IPS-15b (cell line): ENCODE measurements at regions not wholly inside any gene's neighbourhood (a gene's known extent, or its start where the extent isn't known, plus 50 kb on each side); places are given as distances from the start of the nearest gene placed in this dataset.

Experiments used
- H3K27me3 ChIP-seq: one replicate; pipeline ENCODE4 v1.6.1; 2013; ENCODE audit warnings: low read length; ENCODE audit not compliant: control insufficient read depth, insufficient read depth
- H3K36me3 ChIP-seq: one replicate; pipeline ENCODE4 v1.6.1; 2013; ENCODE audit warnings: low read length; ENCODE audit not compliant: control insufficient read depth, insufficient read depth
- H3K4me1 ChIP-seq: one replicate; pipeline ENCODE4 v1.6.1; 2013; ENCODE audit warnings: mild to moderate bottlenecking, low read length; ENCODE audit not compliant: control insufficient read depth, insufficient read depth
- H3K4me3 ChIP-seq: one replicate; pipeline ENCODE4 v1.5.1; 2013; ENCODE audit warnings: low read depth, low read length
- H3K9ac ChIP-seq: one replicate; pipeline ENCODE4 v1.6.1; 2013; ENCODE audit warnings: low read depth, mild to moderate bottlenecking, low read length
- H3K9me3 ChIP-seq: one replicate; pipeline ENCODE4 v1.6.1; 2013; ENCODE audit warnings: mild to moderate bottlenecking, low read length; ENCODE audit not compliant: control insufficient read depth, insufficient read depth

- H3K4me3 ChIP-seq = no peak overlapping the region
- H3K9me3 ChIP-seq = no peaks in the 10 kb centered on the region
- no peaks in the 10 kb centered on the region for H3K36me3 ChIP-seq
- no peaks in the 10 kb centered on the region for H3K27me3 ChIP-seq
- no peaks in the 10 kb centered on the region for H3K4me1 ChIP-seq
- no peak overlapping the region for H3K9ac ChIP-seq
Observed at GRCh38 chr13:86831084-86831483, 840.1 kb upstream of the SLITRK5 start.

GRCh38 chr13:86838411-86839120 is 832.6 kb upstream of the SLITRK5 start:
- Histone ChIP-seq H3K36me3 (no peaks in the 10 kb centered on the region), H3K9ac (no peak overlapping the region), H3K4me3 (no peak overlapping the region), H3K9me3 (no peaks in the 10 kb centered on the region), H3K27me3 (no peaks in the 10 kb centered on the region), H3K4me1 (no peaks in the 10 kb centered on the region)

- Histone ChIP-seq H3K4me3 (no peak overlapping the region), H3K27me3 (no peaks in the 10 kb centered on the region), H3K9me3 (no peaks in the 10 kb centered on the region), H3K9ac (no peak overlapping the region), H3K36me3 (no peaks in the 10 kb centered on the region), H3K4me1 (no peaks in the 10 kb centered on the region)
Observed at GRCh38 chr13:86839221-86839620, 832.0 kb upstream of the SLITRK5 start.

GRCh38 chr13:86840250-86841191 is 830.6 kb upstream of the SLITRK5 start:
- Histone ChIP-seq H3K36me3 (no peaks in the 10 kb centered on the region), H3K9me3 (no peaks in the 10 kb centered on the region), H3K4me3 (no peak overlapping the region), H3K27me3 (no peaks in the 10 kb centered on the region), H3K9ac (no peak overlapping the region), H3K4me1 (no peaks in the 10 kb centered on the region)

GRCh38 chr13:86841264-86841663 is 829.9 kb upstream of the SLITRK5 start:
- no peaks in the 10 kb centered on the region for H3K27me3 ChIP-seq
- no peaks in the 10 kb centered on the region for H3K4me1 ChIP-seq
- no peak overlapping the region for H3K9ac ChIP-seq
- no peaks in the 10 kb centered on the region for H3K9me3 ChIP-seq
- no peak overlapping the region for H3K4me3 ChIP-seq
- no peaks in the 10 kb centered on the region for H3K36me3 ChIP-seq

- Histone ChIP-seq H3K27me3 (no peaks in the 10 kb centered on the region), H3K4me3 (no peak overlapping the region), H3K36me3 (no peaks in the 10 kb centered on the region), H3K4me1 (no peaks in the 10 kb centered on the region), H3K9ac (no peak overlapping the region), H3K9me3 (no peaks in the 10 kb centered on the region)
Observed at GRCh38 chr13:86846501-86846900, 824.7 kb upstream of the SLITRK5 start.

GRCh38 chr13:86848716-86849115 is 822.5 kb upstream of the SLITRK5 start:
- Histone ChIP-seq H3K36me3 (no peaks in the 10 kb centered on the region), H3K4me3 (no peak overlapping the region), H3K9ac (no peak overlapping the region), H3K4me1 (no peaks in the 10 kb centered on the region), H3K9me3 (no peaks in the 10 kb centered on the region), H3K27me3 (no peaks in the 10 kb centered on the region)

GRCh38 chr13:86856991-86857390 is 814.2 kb upstream of the SLITRK5 start:
- Histone ChIP-seq H3K9ac (no peak overlapping the region), H3K4me1 (no peaks in the 10 kb centered on the region)

GRCh38 chr13:86858216-86858615 is 813.0 kb upstream of the SLITRK5 start:
- Histone ChIP-seq H3K9ac (no peak overlapping the region), H3K36me3 (no peaks in the 10 kb centered on the region), H3K9me3 (no peaks in the 10 kb centered on the region), H3K4me3 (no peak overlapping the region), H3K27me3 (no peaks in the 10 kb centered on the region), H3K4me1 (no peaks in the 10 kb centered on the region)

More at GRCh38 chr13:86856991-86857390, 814.2 kb upstream of the SLITRK5 start:
- H3K9me3 ChIP-seq = no peaks in the 10 kb centered on the region
- no peaks in the 10 kb centered on the region for H3K36me3 ChIP-seq
- H3K4me3 ChIP-seq = no peak overlapping the region
- H3K27me3 ChIP-seq = no peaks in the 10 kb centered on the region

- Histone ChIP-seq H3K9me3 (no peaks in the 10 kb centered on the region), H3K4me1 (no peaks in the 10 kb centered on the region), H3K9ac (no peak overlapping the region), H3K27me3 (no peaks in the 10 kb centered on the region), H3K4me3 (no peak overlapping the region), H3K36me3 (no peaks in the 10 kb centered on the region)
Observed at GRCh38 chr13:86862137-86862536, 809.0 kb upstream of the SLITRK5 start.

- H3K27me3 ChIP-seq = no peaks in the 10 kb centered on the region
- no peak overlapping the region for H3K4me3 ChIP-seq
- no peaks in the 10 kb centered on the region for H3K4me1 ChIP-seq
- no peaks in the 10 kb centered on the region for H3K9me3 ChIP-seq
- no peak overlapping the region for H3K9ac ChIP-seq
- no peaks in the 10 kb centered on the region for H3K36me3 ChIP-seq
Observed at GRCh38 chr13:86864376-86864775, 806.8 kb upstream of the SLITRK5 start.

- no peaks in the 10 kb centered on the region for H3K36me3 ChIP-seq
- H3K9me3 ChIP-seq = no peaks in the 10 kb centered on the region
- no peak overlapping the region for H3K4me3 ChIP-seq
Observed at GRCh38 chr13:86870444-86870843, 800.7 kb upstream of the SLITRK5 start.

More at GRCh38 chr13:86870444-86870843, 800.7 kb upstream of the SLITRK5 start:
- peaks cover 3% of the 10 kb centered on the region for H3K27me3 ChIP-seq
- H3K4me1 ChIP-seq = no peaks in the 10 kb centered on the region
- no peak overlapping the region for H3K9ac ChIP-seq
